Smooth muscle cell (in vitro differentiated cells): ENCODE measurements at regions not wholly inside any gene's neighbourhood (a gene's known extent, or its start where the extent isn't known, plus 50 kb on each side); places are given as distances from the start of the nearest gene placed in this dataset.

Experiments
- DNase-seq: peaks from one replicate; lab custom pipeline; 2025; ENCODE audit not compliant: unreplicated experiment; lab: John Stamatoyannopoulos, UW
- H2AFZ ChIP-seq: fragments of 200-600 bp; sonication (generic); 2 replicates; pipeline ENCODE4 v1.6.0; 2016; ENCODE audit warnings: antibody characterized with exemption, low read depth, mild to moderate bottlenecking
- H3F3A ChIP-seq: fragments of 200-600 bp; sonication (generic); 2 replicates; pipeline ENCODE4 v1.6.0; 2017; ENCODE audit warnings: antibody characterized with exemption, low read depth
- H3K27ac ChIP-seq: fragments of 200-600 bp; sonication (generic); 2 replicates; pipeline ENCODE4 v1.5.1; 2016; ENCODE audit warnings: low read depth, mild to moderate bottlenecking
- H3K27me3 ChIP-seq: fragments of 200-600 bp; sonication (generic); 2 replicates; pipeline ENCODE4 v1.6.1; 2016; ENCODE audit warnings: low read depth, mild to moderate bottlenecking
- H3K36me3 ChIP-seq: fragments of 200-600 bp; sonication (generic); 2 replicates; pipeline ENCODE4 v1.5.1; 2016; ENCODE audit warnings: low read depth
- H3K4me1 ChIP-seq: fragments of 200-600 bp; sonication (generic); 2 replicates; pipeline ENCODE4 v1.5.1; 2016; ENCODE audit warnings: low read depth
- H3K4me2 ChIP-seq: fragments of 200-600 bp; sonication (generic); 2 replicates; pipeline ENCODE4 v1.6.0; 2016; ENCODE audit warnings: mild to moderate bottlenecking
- H3K4me3 ChIP-seq: fragments of 200-600 bp; sonication (generic); 2 replicates; pipeline ENCODE4 v1.5.1; 2016; ENCODE audit warnings: mild to moderate bottlenecking
- H3K79me2 ChIP-seq: fragments of 200-600 bp; sonication (generic); 2 replicates; pipeline ENCODE4 v1.6.0; 2016; ENCODE audit warnings: low read depth, mild to moderate bottlenecking
- H3K9ac ChIP-seq: fragments of 200-600 bp; sonication (generic); 2 replicates; pipeline ENCODE4 v1.6.0; 2016; ENCODE audit warnings: low read depth
- H3K9me3 ChIP-seq: fragments of 200-600 bp; sonication (generic); replicated peaks from 2 replicates; pipeline ENCODE4 v1.5.1; 2016; ENCODE audit warnings: low read depth
- H4K20me1 ChIP-seq: fragments of 200-600 bp; sonication (generic); 2 replicates; pipeline ENCODE4 v1.6.0; 2016; ENCODE audit warnings: low read depth
- CTCF ChIP-seq: fragments of 200-600 bp; sonication (generic); IDR thresholded peaks from 2 replicates; pipeline ENCODE4 v1.5.1; 2017; ENCODE audit warnings: borderline replicate concordance, mild to moderate bottlenecking, antibody characterized with exemption; ENCODE audit not compliant: insufficient read depth, poor library complexity, severe bottlenecking
- WGBS: methylation state at CpG from one replicate; pipeline ENCODE4 v1.1.7; 2016; ENCODE audit warnings: low lambda C conversion rate; 5-methylcytosine and 5-hydroxymethylcytosine counted together

- Histone ChIP-seq H3K9me3 (no peaks in the 10 kb centered on the region), H3K9ac (no peak overlapping the region), H2AFZ (no peak overlapping the region), H3K4me3 (no peak overlapping the region), H3K27ac (no peak overlapping the region), H3K4me2 (no peak overlapping the region), H4K20me1 (no peaks in the 10 kb centered on the region), H3K27me3 (no peaks in the 10 kb centered on the region), H3K36me3 (no peaks in the 10 kb centered on the region), H3K79me2 (no peaks in the 10 kb centered on the region), H3K4me1 (no peaks in the 10 kb centered on the region), H3F3A (no peaks in the 10 kb centered on the region)
- TF ChIP-seq CTCF: no peak
- WGBS: 91% methylated on average over 4 of the region's 4 CpGs
- DNase-seq: no peak
Observed at GRCh38 chr6:23635150-23635549, 490.9 kb upstream of the NRSN1 start.

DNA sequence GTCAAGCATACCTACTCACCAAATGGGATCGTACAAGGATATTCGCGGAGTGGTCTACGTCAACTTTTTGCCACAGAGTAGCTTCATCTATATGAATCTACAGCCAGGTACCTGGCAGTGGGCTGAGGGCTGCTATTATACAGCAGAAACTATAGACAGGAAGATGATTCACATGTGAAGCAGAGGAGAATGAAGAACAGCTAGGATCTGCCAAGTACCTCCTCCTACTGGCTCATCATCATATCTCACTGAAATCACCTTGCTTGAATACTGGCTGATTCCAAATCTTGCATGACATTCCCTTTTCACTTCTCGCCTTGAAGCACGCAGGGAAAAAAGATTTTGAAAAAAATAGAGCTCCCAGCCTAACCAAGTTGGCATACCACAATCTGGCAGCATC is 488.7 kb upstream of the NRSN1 start:
- Histone ChIP-seq H2AFZ (no peak overlapping the region), H3K4me2 (no peak overlapping the region), H3K9me3 (no peaks in the 10 kb centered on the region), H3K27ac (no peak overlapping the region), H3K79me2 (no peaks in the 10 kb centered on the region), H3F3A (no peaks in the 10 kb centered on the region), H3K27me3 (no peaks in the 10 kb centered on the region), H3K4me1 (no peaks in the 10 kb centered on the region), H3K36me3 (no peaks in the 10 kb centered on the region), H3K4me3 (no peak overlapping the region), H3K9ac (no peak overlapping the region), H4K20me1 (no peaks in the 10 kb centered on the region)
- 97% methylated on average over 6 of the region's 6 CpGs for WGBS
- no peak for DNase-seq
- TF ChIP-seq CTCF: no peak

- Histone ChIP-seq H3K4me3 (no peak overlapping the region), H3K27me3 (no peaks in the 10 kb centered on the region), H4K20me1 (no peaks in the 10 kb centered on the region), H3K4me1 (no peaks in the 10 kb centered on the region), H3K27ac (no peak overlapping the region), H3K9ac (no peak overlapping the region), H3K9me3 (no peaks in the 10 kb centered on the region), H3K36me3 (no peaks in the 10 kb centered on the region), H2AFZ (no peak overlapping the region), H3F3A (no peaks in the 10 kb centered on the region), H3K79me2 (no peaks in the 10 kb centered on the region), H3K4me2 (no peak overlapping the region)
- DNase-seq: no peak
- 93% methylated on average over 1 of the region's 1 CpG for WGBS
- TF ChIP-seq CTCF: no peak
Observed at GRCh38 chr6:23642849-23643248, 483.2 kb upstream of the NRSN1 start.

- Histone ChIP-seq H3K9ac (no peak overlapping the region), H3K27ac (no peak overlapping the region), H3K9me3 (no peaks in the 10 kb centered on the region), H3K4me2 (no peak overlapping the region), H3K79me2 (no peaks in the 10 kb centered on the region), H3K4me3 (no peak overlapping the region), H3K36me3 (no peaks in the 10 kb centered on the region), H3F3A (no peaks in the 10 kb centered on the region), H4K20me1 (no peaks in the 10 kb centered on the region), H2AFZ (no peak overlapping the region), H3K27me3 (no peaks in the 10 kb centered on the region), H3K4me1 (no peaks in the 10 kb centered on the region)
- no peak for DNase-seq
- no peak for TF ChIP-seq CTCF
Observed at GRCh38 chr6:23647045-23647444, 479.0 kb upstream of the NRSN1 start.
